GM10266 (cell line): ENCODE measurements at regions not wholly inside any gene's neighbourhood (a gene's known extent, or its start where the extent isn't known, plus 50 kb on each side); places are given as distances from the start of the nearest gene placed in this dataset.

Experiments used
- DNase-seq: peaks from one replicate; pipeline ENCODE4 v3.0.0; 2012; ENCODE audit errors: extremely low spot score
- TF ChIP-seq, protein P1 (sequence below): IDR thresholded peaks from 2 replicates; pipeline ENCODE4 v1.5.1; 2012; ENCODE audit warnings: mild to moderate bottlenecking, low read depth; ENCODE audit not compliant: control insufficient read depth, insufficient read depth; ENCODE audit errors: missing control alignments

DNA sequence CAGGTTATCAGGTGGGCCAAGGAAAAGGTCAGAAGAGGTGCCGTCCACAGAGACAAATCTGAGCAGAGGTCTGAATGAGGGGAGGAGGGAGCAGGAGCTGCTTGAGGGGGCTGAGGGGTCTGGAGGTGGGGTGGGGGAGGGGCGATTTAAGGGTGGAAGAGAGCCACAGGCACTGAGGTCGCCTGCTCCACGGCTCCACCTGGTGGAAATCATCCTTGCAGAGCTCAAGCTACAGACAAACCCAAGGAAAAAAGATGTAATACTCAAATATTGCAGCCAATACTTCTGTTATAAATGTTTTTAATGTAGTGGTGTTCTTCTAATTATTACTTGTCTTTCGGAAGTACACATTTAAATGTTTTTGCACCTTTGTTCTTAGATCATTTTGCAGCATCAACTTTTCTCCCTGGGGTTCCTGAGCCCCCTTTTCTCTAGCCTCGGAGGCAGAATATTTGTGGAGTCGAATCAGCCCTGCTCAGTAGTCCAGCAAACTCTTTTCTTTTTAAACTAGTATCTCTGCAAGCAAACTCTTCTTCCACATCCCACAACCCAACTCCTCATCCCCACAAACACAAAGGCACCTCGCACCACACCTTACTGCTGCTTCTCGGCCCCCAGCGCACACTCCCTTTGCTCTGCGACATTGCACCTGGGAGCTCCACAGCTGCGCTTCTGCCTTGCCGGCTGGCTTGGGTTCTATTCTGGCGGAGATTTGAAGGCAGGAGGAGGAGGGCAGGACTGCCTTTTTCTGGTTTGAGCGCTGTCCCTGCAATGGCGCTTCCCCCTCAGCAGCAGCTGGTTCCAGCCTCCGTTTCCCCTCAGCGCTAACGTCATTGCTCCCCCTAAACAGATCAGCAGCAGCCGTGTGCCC, 51.0 kb upstream of the TFAP2A start:
- TF ChIP-seq, protein P1, sequence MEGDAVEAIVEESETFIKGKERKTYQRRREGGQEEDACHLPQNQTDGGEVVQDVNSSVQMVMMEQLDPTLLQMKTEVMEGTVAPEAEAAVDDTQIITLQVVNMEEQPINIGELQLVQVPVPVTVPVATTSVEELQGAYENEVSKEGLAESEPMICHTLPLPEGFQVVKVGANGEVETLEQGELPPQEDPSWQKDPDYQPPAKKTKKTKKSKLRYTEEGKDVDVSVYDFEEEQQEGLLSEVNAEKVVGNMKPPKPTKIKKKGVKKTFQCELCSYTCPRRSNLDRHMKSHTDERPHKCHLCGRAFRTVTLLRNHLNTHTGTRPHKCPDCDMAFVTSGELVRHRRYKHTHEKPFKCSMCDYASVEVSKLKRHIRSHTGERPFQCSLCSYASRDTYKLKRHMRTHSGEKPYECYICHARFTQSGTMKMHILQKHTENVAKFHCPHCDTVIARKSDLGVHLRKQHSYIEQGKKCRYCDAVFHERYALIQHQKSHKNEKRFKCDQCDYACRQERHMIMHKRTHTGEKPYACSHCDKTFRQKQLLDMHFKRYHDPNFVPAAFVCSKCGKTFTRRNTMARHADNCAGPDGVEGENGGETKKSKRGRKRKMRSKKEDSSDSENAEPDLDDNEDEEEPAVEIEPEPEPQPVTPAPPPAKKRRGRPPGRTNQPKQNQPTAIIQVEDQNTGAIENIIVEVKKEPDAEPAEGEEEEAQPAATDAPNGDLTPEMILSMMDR = peak; percentile 63
- DNase-seq = no peak
